ENCODE measurements at regions not wholly inside any gene's neighbourhood (a gene's known extent, or its start where the extent isn't known, plus 50 kb on each side); places are given as distances from the start of the nearest gene placed in this dataset.
A peak's percentile ranks its signal among the peaks of the same experiment; 100 is the strongest.
"Not testable (repeated sequence)": the region's sequence is repeated elsewhere in the genome, so short reads cannot be mapped to it uniquely, and the experiment has no call there.

GRCh38 chr9:38896404-38896803, 176.5 kb upstream of the FAM240B start:
- in situ Hi-C loops (cut with HindIII; ENCODE audit: low pct_unique_long_range_greater_than_20kb, low sequenced_read_pairs); BruUV-seq (replicated peaks); POLR2A ChIA-PET; H3K27ac ChIP-seq (ENCODE audit: low read length); H3K27me3 ChIP-seq (ENCODE audit: control insufficient read depth, insufficient read depth, low read length); H3K4me3 ChIP-seq (ENCODE audit: low read depth in 2 of 2, low read length in 2 of 2); H3K9me3 ChIP-seq (ENCODE audit: control insufficient read depth, insufficient read depth, low read depth, low read length); CTCF ChIA-PET; DNase-seq (ENCODE audit: low read depth, low spot score); ATAC-seq; H3K4me1 ChIP-seq (ENCODE audit: control insufficient read depth, insufficient read depth, low read length); intact Hi-C loops (cut with micrococcal nuclease; ENCODE audit: unreplicated experiment); H3K36me3 ChIP-seq (ENCODE audit: control insufficient read depth, insufficient read depth, low read length): not testable (repeated sequence)

GRCh38 chr9:38895227-38895626, 175.3 kb upstream of the FAM240B start:
- H3K9me3 ChIP-seq (ENCODE audit: control insufficient read depth, insufficient read depth, low read depth, low read length); H3K36me3 ChIP-seq (ENCODE audit: control insufficient read depth, insufficient read depth, low read length); BruUV-seq (replicated peaks); H3K4me3 ChIP-seq (ENCODE audit: low read depth in 2 of 2, low read length in 2 of 2); CTCF ChIA-PET; H3K4me1 ChIP-seq (ENCODE audit: control insufficient read depth, insufficient read depth, low read length); ATAC-seq; in situ Hi-C loops (cut with HindIII; ENCODE audit: low pct_unique_long_range_greater_than_20kb, low sequenced_read_pairs); H3K27me3 ChIP-seq (ENCODE audit: control insufficient read depth, insufficient read depth, low read length); POLR2A ChIA-PET; H3K27ac ChIP-seq (ENCODE audit: low read length); DNase-seq (ENCODE audit: low read depth, low spot score); intact Hi-C loops (cut with micrococcal nuclease; ENCODE audit: unreplicated experiment): not testable (repeated sequence)

- H3K27me3 ChIP-seq (ENCODE audit: control insufficient read depth, insufficient read depth, low read length); H3K4me3 ChIP-seq (ENCODE audit: low read depth in 2 of 2, low read length in 2 of 2); H3K36me3 ChIP-seq (ENCODE audit: control insufficient read depth, insufficient read depth, low read length); CTCF ChIA-PET; POLR2A ChIA-PET; H3K27ac ChIP-seq (ENCODE audit: low read length); DNase-seq (ENCODE audit: low read depth, low spot score); H3K9me3 ChIP-seq (ENCODE audit: control insufficient read depth, insufficient read depth, low read depth, low read length); H3K4me1 ChIP-seq (ENCODE audit: control insufficient read depth, insufficient read depth, low read length); intact Hi-C loops (cut with micrococcal nuclease; ENCODE audit: unreplicated experiment); in situ Hi-C loops (cut with HindIII; ENCODE audit: low pct_unique_long_range_greater_than_20kb, low sequenced_read_pairs); BruUV-seq (replicated peaks): not testable (repeated sequence)
- peak; percentile 62 for ATAC-seq
Measured at GRCh38 chr9:38892539-38893232, 172.8 kb upstream of the FAM240B start.

GRCh38 chr9:38886076-38886475, 166.1 kb upstream of the FAM240B start:
- H3K27me3 ChIP-seq (ENCODE audit: control insufficient read depth, insufficient read depth, low read length); in situ Hi-C loops (cut with HindIII; ENCODE audit: low pct_unique_long_range_greater_than_20kb, low sequenced_read_pairs); ATAC-seq; CTCF ChIA-PET; H3K9me3 ChIP-seq (ENCODE audit: control insufficient read depth, insufficient read depth, low read depth, low read length); H3K4me3 ChIP-seq (ENCODE audit: low read depth in 2 of 2, low read length in 2 of 2); H3K4me1 ChIP-seq (ENCODE audit: control insufficient read depth, insufficient read depth, low read length); H3K36me3 ChIP-seq (ENCODE audit: control insufficient read depth, insufficient read depth, low read length); intact Hi-C loops (cut with micrococcal nuclease; ENCODE audit: unreplicated experiment); POLR2A ChIA-PET; H3K27ac ChIP-seq (ENCODE audit: low read length); DNase-seq (ENCODE audit: low read depth, low spot score); BruUV-seq (replicated peaks): not testable (repeated sequence)

- H3K36me3 ChIP-seq (ENCODE audit: control insufficient read depth, insufficient read depth, low read length); H3K4me1 ChIP-seq (ENCODE audit: control insufficient read depth, insufficient read depth, low read length); H3K27me3 ChIP-seq (ENCODE audit: control insufficient read depth, insufficient read depth, low read length); CTCF ChIA-PET; in situ Hi-C loops (cut with HindIII; ENCODE audit: low pct_unique_long_range_greater_than_20kb, low sequenced_read_pairs); H3K27ac ChIP-seq (ENCODE audit: low read length); ATAC-seq; BruUV-seq (replicated peaks); POLR2A ChIA-PET; H3K9me3 ChIP-seq (ENCODE audit: control insufficient read depth, insufficient read depth, low read depth, low read length); intact Hi-C loops (cut with micrococcal nuclease; ENCODE audit: unreplicated experiment); H3K4me3 ChIP-seq (ENCODE audit: low read depth in 2 of 2, low read length in 2 of 2); DNase-seq (ENCODE audit: low read depth, low spot score): not testable (repeated sequence)
Measured at GRCh38 chr9:38875616-38876015, 155.7 kb upstream of the FAM240B start.

GRCh38 chr9:38871282-38871940, 151.5 kb upstream of the FAM240B start:
- DNase-seq (ENCODE audit: low read depth, low spot score); BruUV-seq (replicated peaks); H3K4me3 ChIP-seq (ENCODE audit: low read depth in 2 of 2, low read length in 2 of 2); CTCF ChIA-PET; intact Hi-C loops (cut with micrococcal nuclease; ENCODE audit: unreplicated experiment); POLR2A ChIA-PET; ATAC-seq; H3K36me3 ChIP-seq (ENCODE audit: control insufficient read depth, insufficient read depth, low read length); in situ Hi-C loops (cut with HindIII; ENCODE audit: low pct_unique_long_range_greater_than_20kb, low sequenced_read_pairs); H3K9me3 ChIP-seq (ENCODE audit: control insufficient read depth, insufficient read depth, low read depth, low read length); H3K27ac ChIP-seq (ENCODE audit: low read length); H3K27me3 ChIP-seq (ENCODE audit: control insufficient read depth, insufficient read depth, low read length); H3K4me1 ChIP-seq (ENCODE audit: control insufficient read depth, insufficient read depth, low read length): not testable (repeated sequence)

- DNase-seq (ENCODE audit: low read depth, low spot score); H3K27me3 ChIP-seq (ENCODE audit: control insufficient read depth, insufficient read depth, low read length); BruUV-seq (replicated peaks); POLR2A ChIA-PET; H3K27ac ChIP-seq (ENCODE audit: low read length); CTCF ChIA-PET; H3K9me3 ChIP-seq (ENCODE audit: control insufficient read depth, insufficient read depth, low read depth, low read length); in situ Hi-C loops (cut with HindIII; ENCODE audit: low pct_unique_long_range_greater_than_20kb, low sequenced_read_pairs); H3K4me3 ChIP-seq (ENCODE audit: low read depth in 2 of 2, low read length in 2 of 2); ATAC-seq; H3K36me3 ChIP-seq (ENCODE audit: control insufficient read depth, insufficient read depth, low read length); intact Hi-C loops (cut with micrococcal nuclease; ENCODE audit: unreplicated experiment); H3K4me1 ChIP-seq (ENCODE audit: control insufficient read depth, insufficient read depth, low read length): not testable (repeated sequence)
Measured at GRCh38 chr9:38859827-38860226, 139.9 kb upstream of the FAM240B start.
